Activated CD4-positive, alpha-beta T cell treated with anti-CD3 and anti-CD28 coated beads, Interleukin-2, amount 50 U/mL, for 4 hours (primary cell): ENCODE measurements at regions not wholly inside any gene's neighbourhood (a gene's known extent, or its start where the extent isn't known, plus 50 kb on each side); places are given as distances from the start of the nearest gene placed in this dataset.
"Not testable (repeated sequence)": the region's sequence is repeated elsewhere in the genome, so short reads cannot be mapped to it uniquely, and the experiment has no call there.

Experiments
- DNase-seq, 2 experiments: peaks; one replicate each; pipeline ENCODE4 v3.0.0-alpha.2; 2020

DNA sequence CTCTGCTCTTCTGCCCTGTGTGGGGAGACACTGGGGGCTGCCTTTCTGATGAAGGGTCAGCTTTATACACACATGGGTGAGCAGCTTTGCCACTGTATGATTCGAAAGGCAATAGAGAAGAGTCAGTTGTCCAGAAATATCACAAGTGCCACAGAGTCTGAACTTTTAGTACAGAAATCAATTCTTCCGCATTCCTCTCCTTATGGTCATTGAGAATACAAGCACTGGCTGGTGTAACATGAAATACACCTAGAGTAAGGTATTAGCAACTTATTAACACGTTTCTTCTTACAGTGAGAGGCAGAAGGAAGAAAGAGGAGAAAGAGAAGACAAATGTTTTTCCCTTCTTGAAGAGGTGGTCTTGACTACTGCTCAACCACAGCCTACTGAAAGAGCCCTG is 579.2 kb downstream of the ZEB2 start:
- no peak for DNase-seq

DNA sequence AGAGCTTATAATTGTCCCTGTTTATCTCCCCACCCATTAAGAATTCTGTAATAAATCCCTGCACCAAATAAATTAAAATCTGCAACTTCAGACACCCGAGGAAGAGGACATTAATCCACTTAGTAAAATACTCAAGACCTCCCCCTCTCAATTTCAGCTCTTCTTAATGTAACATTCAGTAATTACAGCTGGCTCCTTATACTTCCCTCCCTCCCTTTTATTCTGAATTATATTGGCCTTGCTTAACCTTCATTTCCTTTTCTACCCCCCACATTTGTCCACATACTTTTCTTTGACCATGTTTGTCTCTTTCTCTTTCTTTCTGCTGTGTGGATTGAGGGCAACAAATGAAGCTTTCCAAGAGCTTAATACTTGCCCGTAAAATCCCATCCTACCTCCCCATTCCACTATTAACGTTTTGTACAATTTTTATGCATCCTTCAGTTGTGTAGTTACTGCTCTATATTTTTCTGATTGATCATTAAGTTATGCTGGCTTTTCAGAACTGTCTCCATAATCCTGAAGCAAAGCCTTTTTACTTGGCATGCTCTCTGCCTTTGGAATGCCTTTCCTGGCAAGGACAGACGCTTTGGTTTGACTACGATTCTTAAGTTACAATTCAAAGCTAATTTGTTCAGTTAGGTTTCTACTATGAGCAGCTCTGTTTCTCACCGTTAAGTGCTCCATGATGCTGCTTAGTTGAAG is 580.1 kb downstream of the ZEB2 start:
- no peak for DNase-seq

DNA sequence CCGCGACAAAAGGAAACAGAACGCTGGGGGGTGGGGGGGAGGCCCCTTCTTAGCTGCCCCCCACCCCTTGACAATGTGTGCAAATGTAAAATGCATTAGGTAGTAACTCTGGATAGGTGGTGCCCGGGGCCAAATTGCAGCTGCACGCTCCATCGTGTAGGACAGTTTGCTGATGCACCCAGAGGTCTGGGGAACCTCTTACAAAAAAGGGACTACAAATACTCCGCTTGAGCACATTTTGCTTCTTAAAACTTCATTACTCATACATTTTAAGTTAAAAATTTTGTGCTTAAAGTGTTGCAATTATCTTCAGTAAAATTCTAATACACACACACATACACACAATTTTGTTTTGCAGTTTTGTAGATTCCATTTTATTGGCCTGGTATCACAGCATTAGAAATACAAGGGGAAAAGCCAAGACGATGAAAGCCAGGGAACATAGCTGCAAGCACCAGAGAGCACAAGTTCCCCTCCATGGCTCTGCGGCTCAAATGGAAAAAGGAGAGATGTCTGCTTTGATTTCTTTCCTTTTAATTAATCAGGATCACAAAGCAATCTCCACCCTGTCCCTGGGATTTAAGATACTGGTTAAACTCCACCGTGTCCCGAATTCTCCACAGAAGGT is 582.1 kb downstream of the ZEB2 start:
- no peak for DNase-seq

DNA sequence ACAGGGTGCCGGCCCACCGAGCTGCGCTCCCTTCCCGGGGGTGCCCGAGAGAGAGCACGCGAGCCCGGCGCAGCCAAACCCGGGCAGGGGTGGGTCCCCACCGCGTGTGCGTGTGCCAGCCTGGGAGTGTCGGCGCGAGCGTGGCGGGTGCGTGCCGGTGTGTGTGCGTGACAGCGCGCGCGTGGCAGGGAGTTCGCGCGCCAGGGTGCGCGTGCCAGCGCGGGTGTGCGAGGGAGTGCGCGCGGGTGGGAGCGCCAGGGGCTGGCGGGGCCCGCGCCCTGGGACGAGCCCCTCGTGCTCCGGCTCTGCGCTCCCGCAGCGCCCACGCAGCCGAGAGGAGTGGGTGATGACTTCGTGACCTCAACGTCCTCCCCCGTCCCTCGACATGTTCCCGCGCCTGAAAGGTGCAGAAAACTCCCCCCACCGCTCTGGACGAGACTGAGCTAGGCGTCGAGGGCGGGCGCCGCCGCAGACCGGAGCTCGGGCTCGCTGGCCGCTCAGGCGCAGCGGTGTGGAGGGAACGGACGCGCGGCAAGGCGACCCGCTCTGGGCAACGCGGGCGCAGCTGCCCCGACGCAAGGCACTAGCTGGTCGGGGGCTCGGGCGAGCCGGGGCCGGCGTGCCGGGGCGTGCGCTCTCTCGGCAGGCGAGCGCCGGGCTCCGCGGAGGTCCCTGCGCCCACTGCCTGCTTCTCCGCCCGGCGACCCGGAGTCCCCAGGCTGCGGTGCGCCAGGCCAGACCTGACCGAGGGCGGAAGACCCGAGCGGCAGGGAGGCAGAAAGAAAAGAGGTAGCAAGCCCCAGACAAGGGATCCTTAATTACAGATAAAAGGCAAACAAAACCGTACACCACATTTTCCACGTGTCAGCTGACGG is 582.8 kb downstream of the ZEB2 start:
- DNase-seq = peak in 1 of 2 experiments; percentile 8

DNA sequence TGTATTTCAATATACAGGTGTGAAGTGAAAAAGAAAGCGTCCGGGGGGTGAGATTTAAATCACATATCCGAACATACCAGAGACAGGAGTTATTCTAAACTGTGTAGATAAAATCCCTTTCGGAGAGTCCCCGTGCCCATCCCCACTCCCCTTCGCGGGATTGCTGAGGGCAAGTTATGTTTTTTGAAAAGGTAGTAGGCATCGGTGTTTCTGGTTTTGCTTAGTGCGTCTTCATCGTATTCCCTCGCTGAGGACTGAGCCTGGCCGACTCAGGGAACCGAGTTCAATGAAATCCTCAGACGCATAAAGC is 583.4 kb downstream of the ZEB2 start:
- DNase-seq = no peak

DNA sequence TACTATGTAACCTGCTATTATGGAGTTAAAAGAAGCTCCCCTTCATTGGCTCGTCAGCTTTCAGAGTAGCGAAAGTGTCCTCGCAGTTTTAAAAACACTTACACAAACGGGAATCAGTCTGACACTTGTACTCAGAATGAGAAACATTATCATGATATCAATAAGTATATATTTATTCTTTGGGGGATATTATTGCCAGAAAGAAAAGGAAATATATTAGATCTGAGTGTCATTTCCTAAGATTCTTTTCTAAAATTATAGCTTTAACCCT is 584.5 kb downstream of the ZEB2 start:
- no peak for DNase-seq

DNA sequence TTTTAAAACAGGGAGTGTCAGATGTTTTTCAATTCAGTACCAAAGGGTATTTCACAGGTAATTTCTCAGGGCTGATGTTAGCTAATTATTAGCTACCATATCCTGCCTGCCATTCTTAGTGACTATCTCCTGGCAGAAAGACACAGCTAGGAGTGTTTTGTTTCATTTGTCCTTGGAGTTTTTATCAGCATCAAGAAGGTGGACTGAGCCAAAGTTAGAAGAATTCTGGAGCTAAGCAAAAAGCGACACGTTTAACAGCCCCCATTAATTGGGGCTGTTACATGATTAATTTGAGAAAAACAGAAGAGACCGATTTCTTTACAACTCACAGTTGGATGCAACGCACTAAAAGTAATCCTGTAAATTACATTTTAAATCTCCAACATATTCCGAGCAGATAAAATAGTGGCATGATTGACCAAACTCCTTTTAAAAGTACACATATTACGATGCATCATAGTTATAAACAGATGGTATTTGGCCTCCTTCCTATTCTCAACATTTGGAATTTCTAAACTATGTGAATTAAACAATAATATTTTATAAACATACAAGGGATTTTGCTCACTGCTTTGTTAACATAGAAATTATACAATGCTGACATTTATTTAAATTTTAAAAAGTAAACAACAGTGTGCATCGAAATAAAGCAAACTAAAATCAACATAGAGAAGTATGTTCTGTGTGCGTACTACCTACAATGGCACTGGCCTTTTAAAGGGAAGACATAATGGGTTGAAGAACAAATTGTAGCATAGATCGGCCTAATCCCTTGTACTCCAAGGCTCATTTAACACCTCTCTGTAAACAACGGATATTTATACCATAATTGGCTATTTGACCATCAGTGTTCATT is 585.1 kb downstream of the ZEB2 start:
- no peak for DNase-seq

DNA sequence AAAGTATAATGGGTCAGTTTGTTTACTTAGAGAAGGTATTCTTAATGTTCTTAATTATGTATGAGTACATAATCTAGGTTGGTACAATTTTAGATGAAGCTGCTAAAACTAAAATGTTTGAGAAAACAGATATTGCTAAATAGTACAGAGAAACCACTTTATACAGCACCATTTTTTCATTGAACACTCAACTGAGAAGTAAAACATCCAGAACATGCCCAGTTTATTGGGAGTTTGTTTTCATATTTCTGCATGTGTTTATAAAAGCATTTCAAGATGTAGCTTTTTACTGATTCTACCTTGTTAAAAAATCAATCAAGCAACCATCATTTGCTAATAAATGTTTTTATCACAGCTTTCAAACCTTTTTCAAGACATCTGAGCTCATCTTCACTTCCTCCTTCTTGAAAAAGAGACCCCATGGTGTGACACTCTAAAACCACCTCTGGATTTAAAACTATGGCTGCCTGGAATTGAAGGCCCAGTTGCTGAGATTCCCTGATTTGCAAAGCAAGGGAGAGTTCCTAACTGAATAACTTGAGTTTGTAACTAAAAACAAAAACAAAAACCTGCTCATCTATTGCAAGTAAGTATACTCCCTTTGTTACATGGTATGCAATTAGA is 585.9 kb downstream of the ZEB2 start:
- DNase-seq = no peak

DNA sequence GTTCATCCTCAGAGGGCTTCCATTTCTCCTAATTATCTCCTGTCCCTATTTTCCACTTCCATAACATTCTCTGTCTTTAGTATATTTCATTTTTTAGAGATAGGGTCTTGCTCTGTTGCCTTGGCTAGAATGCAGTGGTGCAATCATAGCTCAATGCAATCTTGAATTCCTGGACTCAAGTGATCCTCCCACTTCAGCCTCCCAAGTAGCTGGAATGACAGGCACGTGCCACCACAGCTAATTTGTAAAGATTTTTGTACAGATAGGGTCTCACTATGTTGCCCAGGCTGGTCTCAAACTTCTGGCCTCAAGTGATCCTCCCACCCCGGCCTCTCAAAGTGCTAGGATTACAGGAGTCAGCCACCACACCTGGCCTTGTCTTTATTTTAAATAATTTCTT is 589.0 kb downstream of the ZEB2 start:
- no peak for DNase-seq

DNA sequence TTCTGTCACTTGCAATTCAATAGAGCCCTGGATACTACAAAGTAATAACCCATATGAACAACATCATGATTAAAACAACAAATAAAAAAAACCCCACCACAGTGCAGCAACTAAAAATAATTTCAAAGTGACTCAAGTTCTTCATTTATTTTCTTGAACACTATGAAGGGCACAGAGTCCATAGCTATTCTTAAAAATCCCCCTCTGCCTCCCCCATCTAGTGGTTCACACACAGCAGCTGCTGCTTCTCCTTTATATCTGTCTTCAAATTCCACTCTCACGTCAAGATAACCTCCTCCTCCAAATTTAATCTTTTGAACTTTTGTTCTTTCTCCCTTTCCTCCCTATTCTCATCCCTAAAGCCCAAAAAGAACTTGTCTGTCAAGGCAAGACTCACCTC is 591.3 kb downstream of the ZEB2 start:
- DNase-seq = no peak

DNA sequence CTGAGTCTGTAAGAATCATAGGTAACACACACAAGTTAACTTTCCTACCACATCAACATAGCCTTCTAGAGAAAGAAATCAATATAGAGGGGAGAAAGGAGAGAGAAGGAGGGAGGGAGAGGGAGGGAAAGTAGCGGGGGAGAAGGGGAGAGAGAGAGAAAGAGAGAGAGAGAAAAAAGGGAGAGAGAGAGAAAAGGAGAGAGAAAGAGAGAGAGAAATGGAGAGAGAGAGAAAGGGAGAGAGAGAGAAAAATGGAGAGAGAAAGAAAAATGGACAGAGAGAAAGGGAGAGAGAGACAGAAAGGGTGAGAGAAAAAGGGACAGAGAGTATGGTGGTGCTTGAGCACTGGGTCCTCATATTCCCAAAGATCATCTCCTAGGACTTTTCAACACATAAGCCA is 591.7 kb downstream of the ZEB2 start:
- no peak for DNase-seq

DNA sequence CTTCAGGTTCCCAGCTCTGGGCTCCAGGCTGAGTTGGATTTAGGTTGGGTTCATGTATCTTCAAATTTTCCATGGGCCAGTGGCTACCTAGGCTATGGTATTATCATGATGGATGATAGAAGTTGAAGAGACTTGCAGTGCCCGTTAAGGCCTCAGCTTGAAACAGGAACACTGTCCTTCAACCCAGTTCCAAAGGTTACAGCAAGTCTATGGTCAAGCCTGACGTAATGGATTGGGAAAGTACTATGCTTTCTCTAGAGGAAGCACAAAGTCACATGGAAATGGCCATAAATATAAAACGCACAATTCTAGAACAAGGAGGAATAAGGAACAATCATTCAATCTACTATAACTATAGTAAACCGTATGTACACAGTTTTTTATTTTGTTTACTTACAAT is 593.2 kb downstream of the ZEB2 start:
- DNase-seq = no peak

DNA sequence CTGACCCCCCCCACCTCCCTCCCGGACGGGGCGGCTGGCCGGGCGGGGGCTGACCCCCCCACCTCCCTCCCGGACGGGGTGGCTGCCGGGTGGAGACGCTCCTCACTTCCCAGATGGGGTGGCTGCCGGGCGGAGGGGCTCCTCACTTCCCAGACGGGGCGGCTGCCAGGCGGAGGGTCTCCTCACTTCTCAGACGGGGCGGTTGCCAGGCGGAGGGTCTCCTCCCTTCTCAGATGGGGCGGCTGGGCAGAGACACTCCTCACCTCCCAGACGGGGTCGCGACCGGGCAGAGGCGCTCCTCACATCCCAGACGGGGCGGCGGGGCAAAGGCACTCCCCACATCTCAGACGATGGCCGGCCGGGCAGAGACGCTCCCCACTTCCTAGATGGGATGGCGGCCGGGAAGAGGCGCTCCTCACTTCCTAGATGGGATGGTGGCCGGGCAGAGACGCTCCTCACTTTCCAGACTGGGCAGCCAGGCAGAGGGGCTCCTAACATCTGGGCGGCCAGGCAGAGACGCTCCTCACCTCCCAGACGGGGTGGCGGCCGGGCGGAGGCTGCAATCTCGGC is 597.6 kb downstream of the ZEB2 start:
- DNase-seq = not testable (repeated sequence)

DNA sequence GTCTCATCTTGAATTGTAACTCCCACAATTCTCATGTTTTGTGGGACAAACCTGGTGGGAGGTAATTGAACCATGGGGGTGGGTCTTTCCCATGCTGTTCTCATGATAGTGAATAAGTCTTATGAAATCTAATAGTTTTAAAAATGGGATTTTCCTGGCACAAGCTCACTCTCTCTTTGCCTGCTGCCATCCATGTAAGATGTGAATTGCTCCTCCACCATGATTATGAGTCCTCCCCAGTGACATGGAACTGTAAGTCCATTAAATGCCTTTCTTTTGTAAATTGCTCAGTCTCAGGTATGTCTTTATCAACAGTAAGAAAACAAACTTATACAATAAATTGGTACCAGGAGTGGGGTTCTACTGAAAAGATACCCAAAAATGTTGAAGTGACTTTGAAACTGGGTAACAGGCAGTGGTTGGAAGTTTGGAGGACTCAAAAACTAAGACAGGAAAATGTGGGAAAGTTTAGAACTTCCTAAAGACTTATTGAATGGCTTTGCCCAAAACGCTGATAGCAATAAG is 601.4 kb downstream of the ZEB2 start:
- DNase-seq = no peak

DNA sequence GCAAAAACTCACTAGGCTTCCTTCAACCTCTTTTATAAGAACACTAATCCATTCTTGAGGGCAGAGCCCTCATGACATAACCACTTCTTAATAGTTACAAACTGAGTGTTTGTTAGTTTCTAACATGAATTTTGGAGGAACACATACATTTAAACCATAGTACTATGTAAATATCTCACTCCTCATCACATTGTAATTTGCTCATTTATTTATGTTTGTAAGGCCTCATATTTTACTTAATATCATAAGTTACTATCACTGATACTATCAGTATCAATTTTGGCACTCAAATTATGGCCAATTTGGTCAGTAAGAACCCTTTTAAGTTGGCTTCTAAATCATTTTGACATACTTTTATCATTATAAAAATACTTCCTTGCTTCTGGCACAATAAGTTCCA is 603.1 kb downstream of the ZEB2 start:
- DNase-seq = no peak

DNA sequence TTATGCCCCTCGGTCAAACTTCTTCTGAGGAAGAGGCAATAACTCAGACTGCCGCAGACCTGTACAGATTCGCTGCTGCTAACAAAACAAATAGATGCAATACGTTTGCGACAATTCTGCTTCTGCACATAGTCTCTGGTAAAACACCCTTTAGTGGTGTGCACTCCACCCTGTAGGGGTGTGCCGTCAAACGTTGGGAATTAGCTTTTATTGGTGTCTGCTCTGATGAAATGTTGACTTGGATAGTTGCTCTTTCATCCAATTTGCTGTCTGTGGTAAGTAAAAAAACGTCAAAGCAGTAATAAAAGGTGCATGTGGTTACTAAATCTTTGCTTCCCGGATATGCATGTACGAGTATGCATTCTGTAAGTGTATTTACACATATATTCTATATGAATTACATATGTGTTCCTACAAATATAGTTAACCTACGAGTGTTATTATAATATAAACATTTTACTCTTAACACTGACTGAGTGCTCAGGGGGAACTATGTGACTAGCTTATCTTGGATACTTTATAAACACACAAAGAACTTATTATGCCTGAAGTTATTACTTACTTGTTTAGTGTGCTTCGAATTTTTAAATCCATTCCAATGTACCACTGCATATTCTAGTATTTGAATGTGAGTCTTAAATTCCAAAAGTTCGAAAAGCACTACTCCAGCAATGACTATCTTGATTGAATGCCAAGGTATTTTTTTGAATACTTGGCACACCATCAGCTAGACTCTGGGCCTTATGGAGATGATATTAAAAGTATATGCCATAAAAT is 610.2 kb downstream of the ZEB2 start:
- no peak for DNase-seq

DNA sequence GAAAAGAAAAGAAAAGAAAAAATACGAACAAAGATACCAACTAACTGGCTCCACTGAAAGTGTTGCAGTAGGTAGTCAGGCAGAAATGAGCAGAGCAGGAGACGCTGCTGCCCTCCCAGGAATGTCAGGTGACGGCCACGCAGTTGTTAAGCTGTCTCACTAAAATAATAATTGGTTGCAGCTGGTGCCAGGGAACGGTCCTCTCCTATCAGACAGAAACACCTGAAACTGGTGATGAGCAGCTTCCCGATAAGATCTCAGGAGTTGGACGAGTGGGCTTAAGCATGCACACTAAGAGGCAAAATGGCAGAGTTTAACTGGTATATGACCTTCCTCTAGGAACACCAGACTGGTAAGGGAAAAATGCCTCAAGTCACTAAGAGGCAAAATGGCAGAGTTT is 611.1 kb downstream of the ZEB2 start:
- no peak for DNase-seq

DNA sequence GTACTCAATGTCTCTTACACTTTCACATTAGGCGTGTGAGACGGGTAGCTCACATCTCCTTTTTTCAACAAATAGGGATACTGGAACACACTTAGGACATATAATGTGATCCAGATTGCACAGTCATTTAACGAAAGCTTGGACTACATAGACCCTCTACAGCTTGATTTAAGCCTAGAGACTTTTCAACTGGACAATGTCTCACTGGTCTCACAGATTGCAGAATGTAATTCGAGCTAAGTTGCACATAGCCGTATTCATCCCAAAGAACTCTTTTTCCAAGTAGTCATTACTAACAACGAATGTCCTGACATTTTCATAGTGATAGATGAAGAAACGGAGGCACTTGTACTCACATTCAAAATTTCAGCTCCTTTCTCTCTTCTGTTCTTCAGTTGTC is 612.1 kb downstream of the ZEB2 start:
- no peak for DNase-seq

DNA sequence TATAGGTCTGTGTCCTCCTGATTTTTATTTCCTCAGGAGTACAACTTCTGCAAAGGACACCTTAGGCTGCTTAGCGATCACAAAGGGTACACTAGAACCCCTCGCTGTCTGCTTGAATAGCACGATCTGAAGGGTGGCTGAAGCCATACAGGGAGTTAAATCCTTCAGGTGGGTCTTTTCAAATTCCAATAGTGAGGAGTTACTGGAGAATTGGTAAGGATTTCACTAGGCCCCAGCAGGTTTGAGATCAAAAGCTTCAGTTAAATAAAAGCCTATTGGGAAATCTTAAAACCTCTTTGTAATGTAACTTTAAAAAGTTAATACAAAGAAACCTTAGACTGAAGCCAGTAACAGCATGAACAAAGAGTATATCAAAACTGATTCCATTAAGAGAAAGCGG is 613.1 kb downstream of the ZEB2 start:
- DNase-seq = no peak

DNA sequence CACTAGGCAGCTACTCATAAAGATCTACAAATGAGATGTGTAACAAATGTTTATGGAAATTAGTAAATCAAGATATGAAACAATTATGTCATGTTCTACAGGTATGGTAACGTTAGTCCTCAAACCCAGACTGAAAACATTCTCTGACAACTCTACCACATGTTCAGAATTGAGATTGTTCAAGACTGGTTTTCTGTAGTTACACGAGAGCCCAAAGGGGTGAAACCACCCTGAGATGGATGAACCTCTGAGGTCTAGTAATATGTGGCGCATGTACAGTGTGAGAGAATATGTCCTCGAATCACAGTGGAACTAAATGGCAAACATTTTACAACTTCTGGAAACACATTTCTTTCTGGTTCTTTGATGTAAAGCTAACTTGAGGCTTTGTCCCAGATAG is 614.3 kb downstream of the ZEB2 start:
- no peak for DNase-seq

DNA sequence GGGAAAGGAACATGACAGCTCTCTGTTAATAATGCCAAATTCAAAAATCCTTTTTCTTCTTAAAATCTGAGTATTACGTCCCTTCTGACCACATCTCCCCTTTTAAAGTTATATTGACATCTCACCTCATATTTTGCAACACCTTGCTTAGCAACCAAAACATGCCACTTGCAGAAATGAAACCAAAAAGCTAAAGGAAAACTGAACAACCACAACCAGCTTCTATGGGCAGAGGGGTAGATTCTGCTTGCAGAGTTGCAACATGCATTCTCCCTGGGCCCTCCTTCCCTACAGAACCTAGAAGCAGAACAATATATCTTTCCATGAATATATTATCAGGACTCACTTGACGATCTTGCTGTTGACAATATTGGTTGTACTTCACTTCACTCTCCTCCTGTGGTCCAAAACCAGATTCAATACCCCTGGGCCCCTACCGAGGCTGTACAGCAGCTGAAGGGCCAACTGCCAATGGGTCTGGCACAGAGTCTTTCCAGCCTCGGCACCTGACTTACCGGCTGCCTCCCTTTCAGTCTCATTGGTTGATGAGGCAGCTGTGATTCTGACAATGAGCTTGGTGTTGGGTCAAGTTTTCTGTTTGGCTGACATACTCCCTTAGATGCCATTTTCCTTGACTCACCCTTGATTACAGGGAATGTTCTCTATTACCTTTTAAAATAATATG is 616.6 kb downstream of the ZEB2 start:
- no peak for DNase-seq
